Osteocyte (in vitro differentiated cells): ENCODE measurements at regions not wholly inside any gene's neighbourhood (a gene's known extent, or its start where the extent isn't known, plus 50 kb on each side); places are given as distances from the start of the nearest gene placed in this dataset.

Source experiments
- DNase-seq: peaks from one replicate; pipeline ENCODE4 v3.0.0; 2021; ENCODE audit warnings: mixed read lengths; ENCODE audit not compliant: unreplicated experiment; ENCODE audit errors: extremely low spot score
- H3K27ac Mint-ChIP-seq: one replicate; pipeline ENCODE4 v1.8.0; 2021; ENCODE audit warnings: mild to moderate bottlenecking, mixed read lengths; ENCODE audit not compliant: unreplicated experiment
- H3K27me3 Mint-ChIP-seq: one replicate; pipeline ENCODE4 v1.8.0; 2021; ENCODE audit warnings: mixed read lengths; ENCODE audit not compliant: unreplicated experiment
- H3K36me3 Mint-ChIP-seq: one replicate; pipeline ENCODE4 v1.8.0; 2021; ENCODE audit warnings: mixed read lengths; ENCODE audit not compliant: unreplicated experiment
- H3K4me1 Mint-ChIP-seq: one replicate; pipeline ENCODE4 v1.8.0; 2021; ENCODE audit warnings: mixed read lengths; ENCODE audit not compliant: unreplicated experiment
- H3K4me3 Mint-ChIP-seq: one replicate; pipeline ENCODE4 v1.8.0; 2021; ENCODE audit warnings: mild to moderate bottlenecking, moderate library complexity, mixed read lengths; ENCODE audit not compliant: unreplicated experiment
- H3K9me3 Mint-ChIP-seq: one replicate; pipeline ENCODE4 v1.8.0; 2021; ENCODE audit warnings: mixed read lengths; ENCODE audit not compliant: unreplicated experiment
- CTCF ChIP-seq: fragments of 200-600 bp; sonication (generic); IDR thresholded peaks from 2 replicates; pipeline ENCODE4 v1.5.0; 2021; ENCODE audit warnings: antibody characterized with exemption, mild to moderate bottlenecking, moderate library complexity

- H3K27me3 Mint-ChIP-seq = peaks cover 3% of the 10 kb centered on the region
- H3K27ac Mint-ChIP-seq = no peak overlapping the region
- TF ChIP-seq CTCF = no peak
- DNase-seq = no peak
- no peaks in the 10 kb centered on the region for H3K9me3 Mint-ChIP-seq
- H3K4me3 Mint-ChIP-seq = no peak overlapping the region
- no peaks in the 10 kb centered on the region for H3K36me3 Mint-ChIP-seq
- no peaks in the 10 kb centered on the region for H3K4me1 Mint-ChIP-seq
These were observed 394.1 kb upstream of the SMIM31 start for GRCh38 chr4:164359881-164360280.

GRCh38 chr4:164368894-164369293, 385.0 kb upstream of the SMIM31 start:
- no peak overlapping the region for H3K4me3 Mint-ChIP-seq
- TF ChIP-seq CTCF = no peak
- H3K27ac Mint-ChIP-seq = no peak overlapping the region
- no peak for DNase-seq
- no peaks in the 10 kb centered on the region for H3K9me3 Mint-ChIP-seq
- H3K36me3 Mint-ChIP-seq = no peaks in the 10 kb centered on the region
- peaks cover 3% of the 10 kb centered on the region for H3K27me3 Mint-ChIP-seq
- no peaks in the 10 kb centered on the region for H3K4me1 Mint-ChIP-seq

GRCh38 chr4:164373021-164373420, 380.9 kb upstream of the SMIM31 start:
- Mint-ChIP-seq H3K27me3 (peaks cover 4% of the 10 kb centered on the region), H3K36me3 (no peaks in the 10 kb centered on the region), H3K4me1 (no peaks in the 10 kb centered on the region), H3K9me3 (no peaks in the 10 kb centered on the region), H3K4me3 (no peak overlapping the region), H3K27ac (no peak overlapping the region)
- no peak for DNase-seq
- no peak for TF ChIP-seq CTCF

- no peak for TF ChIP-seq CTCF
- Mint-ChIP-seq H3K4me1 (peaks cover 3% of the 10 kb centered on the region), H3K9me3 (no peaks in the 10 kb centered on the region), H3K27ac (no peak overlapping the region), H3K27me3 (peaks cover 11% of the 10 kb centered on the region), H3K4me3 (no peak overlapping the region), H3K36me3 (no peaks in the 10 kb centered on the region)
- no peak for DNase-seq
These were observed 376.7 kb upstream of the SMIM31 start for GRCh38 chr4:164377277-164377676.

- Mint-ChIP-seq H3K4me3 (no peak overlapping the region), H3K27ac (no peak overlapping the region), H3K36me3 (no peaks in the 10 kb centered on the region), H3K9me3 (no peaks in the 10 kb centered on the region), H3K4me1 (peaks cover 12% of the 10 kb centered on the region), H3K27me3 (peaks cover 21% of the 10 kb centered on the region)
- TF ChIP-seq CTCF = no peak
- DNase-seq = no peak
These were observed 375.6 kb upstream of the SMIM31 start for GRCh38 chr4:164378361-164378760.
